Ovary (tissue), 7 donors: ENCODE measurements at regions not wholly inside any gene's neighbourhood (a gene's known extent, or its start where the extent isn't known, plus 50 kb on each side); places are given as distances from the start of the nearest gene placed in this dataset.

Source experiments
- DNase-seq, 5 donors: peaks; one replicate each; pipeline ENCODE4 v3.0.0-alpha.2; 2019 to 2020
- H3K27ac ChIP-seq, 2 donors: fragments of 200-600 bp; one replicate each; pipeline versions ENCODE4 v1.5.1 to v1.8.0; 2019 to 2022
- H3K27me3 ChIP-seq: fragments of 200-600 bp; one replicate; pipeline ENCODE4 v1.8.0; 2022
- H3K36me3 ChIP-seq: fragments of 200-600 bp; sonication (generic); one replicate; pipeline ENCODE4 v1.5.1; 2019
- H3K4me1 ChIP-seq: one replicate; pipeline ENCODE4 v1.8.1; 2013; ENCODE audit warnings: mild to moderate bottlenecking, moderate library complexity; ENCODE audit not compliant: insufficient read depth
- H3K4me3 ChIP-seq: fragments of 200-600 bp; sonication (generic); one replicate; pipeline ENCODE4 v1.5.1; 2017
- H3K9me3 ChIP-seq, 2 donors: fragments of 200-600 bp in 1 of 2; sonication (generic) in 1 of 2; one replicate each; pipeline versions ENCODE4 v1.5.1 to v1.8.1; 2013 to 2019; ENCODE audit warnings: mild to moderate bottlenecking in 1 of 2, moderate library complexity in 1 of 2
- CTCF ChIP-seq, 3 donors: fragments of 450-650 bp in 2 of 3; fragments of 200-600 bp in 1 of 3; IDR thresholded peaks; one replicate each; pipeline versions ENCODE4 v1.5.1 to v1.8.0; 2016 to 2022; ENCODE audit warnings: antibody characterized with exemption in 3 of 3, mild to moderate bottlenecking in 1 of 3
- EP300 ChIP-seq: sonication (generic); formaldehyde crosslinking; IDR thresholded peaks from one replicate; pipeline ENCODE4 v1.6.1; 2017; ENCODE audit warnings: antibody characterized with exemption
- POLR2A ChIP-seq: fragments of 450-650 bp; IDR thresholded peaks from one replicate; pipeline ENCODE4 v1.6.1; 2017; ENCODE audit warnings: antibody characterized with exemption, mild to moderate bottlenecking, moderate library complexity
- WGBS, 3 donors: extraction: QIAGEN DNeasy Blood & Tissue Kit in 1 of 3; methylation state at CpG; one replicate each; pipeline versions ENCODE4 v1.1.5 to v1.1.7; 2013 to 2017; 5-methylcytosine and 5-hydroxymethylcytosine counted together
- intact Hi-C, 4 donors: fragments of 100-400 bp; cut with DNase I; formaldehyde crosslinking; loops; one replicate each; pipeline versions ENCODE4 v1.11.0 to v1.15.1; 2022 to 2023
- donor health status: DM: no; HTN: no; CAD: no; lungs with moderate emphysema.
- donor health status: DM: no; HTN: no; CAD: no.
- donor health status: Bipolar disorder and iron deficiency.
- donor health status: DM: no; HTN: no; CAD: no.
- donor health status: DM: yes; HTN: yes; CAD: no.

DNA sequence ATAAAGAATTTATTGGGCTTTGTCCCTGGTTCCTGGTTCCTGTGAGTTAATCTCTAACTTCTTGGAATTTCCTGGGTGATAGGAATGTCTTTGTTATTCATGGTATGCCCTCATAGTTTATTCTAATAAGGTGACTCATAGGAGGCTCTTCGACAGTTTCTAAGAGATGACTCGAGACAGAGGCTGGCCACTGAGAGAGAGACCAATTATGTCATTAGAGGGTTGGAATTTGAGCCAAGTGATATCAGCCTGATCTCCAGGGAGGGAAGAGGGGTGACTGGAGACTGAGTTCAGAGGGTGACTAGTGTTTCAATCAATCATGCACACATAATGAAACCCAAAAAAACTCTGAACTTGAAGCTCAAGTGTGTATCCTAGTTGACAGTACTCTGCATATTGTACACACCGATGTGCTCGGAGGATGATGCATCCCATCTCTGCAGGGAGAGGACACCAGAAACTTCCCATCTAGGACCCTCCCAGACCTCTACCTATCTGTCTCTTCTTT, 185.7 kb downstream of the MTCL1 start:
- 29 to 39% (median 35%) methylated on average over 4 of the region's 4 CpGs for WGBS, 3 donors
- H3K4me3 ChIP-seq = no peak overlapping the region
- H3K36me3 ChIP-seq = no peaks in the 10 kb centered on the region
- intact Hi-C loops = no loop called here
- H3K9me3 ChIP-seq = no peaks in the 10 kb centered on the region
- no peak for DNase-seq
- no peak overlapping the region for H3K27ac ChIP-seq
- no peaks in the 10 kb centered on the region for H3K27me3 ChIP-seq
- TF ChIP-seq POLR2A (no peak), CTCF (IDR thresholded peaks at IDR 0.05) (no peak)
- no peaks in the 10 kb centered on the region for H3K4me1 ChIP-seq

GRCh38 chr18:8893221-8893620, 187.9 kb downstream of the MTCL1 start:
- Histone ChIP-seq H3K4me1 (no peaks in the 10 kb centered on the region), H3K4me3 (no peak overlapping the region), H3K36me3 (no peaks in the 10 kb centered on the region), H3K27ac (no peak overlapping the region), H3K27me3 (no peaks in the 10 kb centered on the region), H3K9me3 (peaks cover 0 to 4% of the 10 kb centered on the region in 2 donors)
- no peak for TF ChIP-seq CTCF (IDR thresholded peaks at IDR 0.05)
- TF ChIP-seq EP300 = no peak
- no peak for TF ChIP-seq POLR2A
- DNase-seq = no peak
- intact Hi-C loops = no loop called here
- 76 to 86% (median 77%) methylated on average over 2 of the region's 2 CpGs for WGBS, 3 donors

DNA sequence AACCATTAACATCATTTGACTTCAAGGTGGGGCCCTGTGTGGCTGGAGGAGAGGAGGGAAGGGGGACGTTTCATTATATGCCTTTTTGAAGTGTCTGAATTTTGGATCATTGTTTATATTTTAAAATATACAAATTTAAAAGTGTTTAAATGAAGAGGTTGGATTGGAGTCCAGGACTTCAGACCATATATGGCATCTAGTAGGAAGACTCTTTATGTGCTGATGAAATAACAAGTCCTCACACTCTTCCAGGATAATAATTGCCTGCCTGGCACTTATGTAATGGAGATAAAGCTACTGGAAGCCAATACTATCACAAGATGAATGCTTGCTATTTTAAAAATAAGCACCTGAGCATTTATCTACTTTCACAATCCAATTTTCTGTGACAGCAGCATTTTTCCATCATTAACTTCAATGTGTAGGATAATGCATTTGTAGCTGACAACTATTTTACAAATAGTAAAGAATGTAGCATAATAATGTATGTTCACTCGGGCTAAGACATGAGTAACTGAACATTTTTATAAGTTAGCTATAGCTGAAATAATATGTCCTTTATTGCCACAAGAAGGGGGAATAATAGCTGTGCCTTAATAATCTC, 188.4 kb downstream of the MTCL1 start:
- Histone ChIP-seq H3K4me3 (no peak overlapping the region), H3K36me3 (no peaks in the 10 kb centered on the region), H3K27ac (no peak overlapping the region), H3K9me3 (peaks cover 0 to 4% of the 10 kb centered on the region in 2 donors), H3K4me1 (no peaks in the 10 kb centered on the region), H3K27me3 (no peaks in the 10 kb centered on the region)
- intact Hi-C loops = no loop called here
- TF ChIP-seq POLR2A = no peak
- TF ChIP-seq CTCF (IDR thresholded peaks at IDR 0.05) = no peak
- no peak for TF ChIP-seq EP300
- no peak for DNase-seq
- WGBS, 3 donors = 70 to 80% (median 71%) methylated on average over 2 of the region's 2 CpGs

GRCh38 chr18:8894823-8895222, 189.5 kb downstream of the MTCL1 start:
- Histone ChIP-seq H3K27me3 (no peaks in the 10 kb centered on the region), H3K36me3 (no peaks in the 10 kb centered on the region), H3K4me3 (no peak overlapping the region), H3K27ac (no peak overlapping the region), H3K4me1 (no peaks in the 10 kb centered on the region), H3K9me3 (peaks cover 0 to 4% of the 10 kb centered on the region in 2 donors)
- no peak for TF ChIP-seq CTCF (IDR thresholded peaks at IDR 0.05)
- no peak for TF ChIP-seq POLR2A
- no peak for TF ChIP-seq EP300
- WGBS, 3 donors = 75 to 89% (median 76%) methylated on average over 3 of the region's 3 CpGs
- intact Hi-C loops = no loop called here
- DNase-seq = no peak
